ENCODE measurements at regions not wholly inside any gene's neighbourhood (a gene's known extent, or its start where the extent isn't known, plus 50 kb on each side); places are given as distances from the start of the nearest gene placed in this dataset.

GRCh38 chr2:352696-353095 is 64.8 kb upstream of the ALKAL2 start:
- TF ChIP-seq CTCF (IDR thresholded peaks at IDR 0.05) (no peak), EZH2phosphoT487 (IDR thresholded peaks at IDR 0.05; ENCODE audit: borderline replicate concordance, low read depth) (no peak), MXI1 (IDR thresholded peaks at IDR 0.05; ENCODE audit: low read depth, low read length) (no peak), RFX5 (IDR thresholded peaks at IDR 0.05; ENCODE audit: low read length) (no peak), EP300 (IDR thresholded peaks at IDR 0.05; ENCODE audit: borderline replicate concordance in 1 of 2, low read depth in 1 of 2, low read length in 1 of 2) (no peak), RCOR1 (IDR thresholded peaks at IDR 0.05; ENCODE audit: low read length) (no peak), NFIC (IDR thresholded peaks at IDR 0.05; ENCODE audit: borderline replicate concordance) (no peak), GATA2 (CRISPR knock-in tag; IDR thresholded peaks at IDR 0.05) (no peak), RXRA (IDR thresholded peaks at IDR 0.05; ENCODE audit: borderline replicate concordance, low read depth) (no peak), REST (IDR thresholded peaks at IDR 0.05; ENCODE audit: low read depth, low read length) (no peak), USF1 (IDR thresholded peaks at IDR 0.05; ENCODE audit: borderline replicate concordance, low read depth) (no peak), FOSL2 (IDR thresholded peaks at IDR 0.05; ENCODE audit: borderline replicate concordance, low read depth) (no peak), YY1 (IDR thresholded peaks at IDR 0.05; ENCODE audit: low read depth) (no peak), TCF12 (IDR thresholded peaks at IDR 0.05) (no peak), SMC3 (IDR thresholded peaks at IDR 0.05; ENCODE audit: low read depth, low read length) (no peak), JUND (IDR thresholded peaks at IDR 0.05) (no peak), MAX (IDR thresholded peaks at IDR 0.05; ENCODE audit: low read depth) (no peak), POLR2AphosphoS5 (IDR thresholded peaks at IDR 0.05; ENCODE audit: low read depth, low read length) (no peak)
- 27% methylated on average over 3 of the region's 3 CpGs for WGBS (ENCODE audit: low lambda C conversion rate)
- H3K9me2 ChIP-seq = no peaks in the 10 kb centered on the region
- H2AFZ ChIP-seq (ENCODE audit: low read depth) = no peak overlapping the region
- CTCF ChIA-PET = interaction anchor here (0.9 kb wide), 1 partner anchor 14 kb away, joined by 3 read pairs; no protein-coding TSS in a partner anchor
- no peak for DNase-seq
- H3K4me1 ChIP-seq (ENCODE audit: control insufficient read depth in 1 of 2, insufficient read depth in 2 of 2, low read depth in 1 of 2, low read length in 1 of 2) = no peaks in the 10 kb centered on the region; a peak in 1 of 4 replicates
- no peaks in the 10 kb centered on the region for H3K79me2 ChIP-seq (ENCODE audit: insufficient read depth)
- no peak overlapping the region for H3K4me3 ChIP-seq (ENCODE audit: low read depth in 2 of 2, low read length in 1 of 2)
- H3K27ac ChIP-seq (ENCODE audit: low read depth in 2 of 2, low read length in 1 of 2) = no peak overlapping the region
- H3K9me3 ChIP-seq = no peaks in the 10 kb centered on the region; the same call in 1 of the 2 replicates
- no peak overlapping the region for H3K9ac ChIP-seq
- H3K27me3 ChIP-seq (ENCODE audit: insufficient read depth) = no peaks in the 10 kb centered on the region
- POLR2A ChIA-PET = no interaction called here
- H3F3A ChIP-seq (replicated peaks; ENCODE audit: insufficient read depth) = no peaks in the 10 kb centered on the region
- no peak overlapping the region for H3K4me2 ChIP-seq
- no peaks in the 10 kb centered on the region for H4K20me1 ChIP-seq (ENCODE audit: insufficient read depth)
- no peaks in the 10 kb centered on the region for H3K36me3 ChIP-seq (replicated peaks in 1 of 2; ENCODE audit: control insufficient read depth in 1 of 2, insufficient read depth in 2 of 2, low read length in 1 of 2)
